HepG2 (cell line): ENCODE measurements at regions not wholly inside any gene's neighbourhood (a gene's known extent, or its start where the extent isn't known, plus 50 kb on each side); places are given as distances from the start of the nearest gene placed in this dataset.

ENCODE experiments used
- ATAC-seq: fragments of 200-7000 bp; cut with Tn5 transposase; 3 replicates; pipeline ENCODE4 v1.9.1; 2020; ENCODE audit warnings: mild to moderate bottlenecking, moderate library complexity
- BruUV-seq: library from RNA; stranded (reverse); fragments of 400-500 nt; replicated peaks from 2 replicates; lab custom pipeline; 2021; lab: Mats Ljungman, UMichigan
- CTCF ChIA-PET: fragments of 300-600 bp; formaldehyde crosslinking; extraction: SDS; loops from one replicate; lab custom pipeline; 2021; ENCODE audit warnings: low total read pairs, inconsistent platforms, low intra/inter-chr PET ratio; lab: Yijun Ruan, JAX
- POLR2A ChIA-PET: fragments of 350-600 bp; sonication (Branson Sonifier 250); formaldehyde crosslinking; loops from one replicate; lab custom pipeline; 2020; ENCODE audit warnings: antibody characterized with exemption, inconsistent platforms; lab: Yijun Ruan, JAX
- DNase-seq: peaks from one replicate; pipeline ENCODE4 v3.0.0-alpha.2; 2015; ENCODE audit warnings: low spot score
- FAIRE-seq: peaks from 3 replicates; lab custom pipeline; 2011; peaks lifted over from hg19 to GRCh38; lab: Jason Lieb, UNC
- H2AFZ ChIP-seq: one replicate; pipeline ENCODE4 v1.6.1; 2011; ENCODE audit warnings: low read length, inconsistent platforms
- H3K27ac ChIP-seq: fragments of 300-600 bp; 3 replicates; pipeline ENCODE4 v1.8.0; 2011; ENCODE audit warnings: mixed run types, mild to moderate bottlenecking, mixed read lengths, low read length, inconsistent platforms; ENCODE audit not compliant: insufficient read depth; ENCODE audit errors: extremely low read length
- H3K27me3 ChIP-seq, 2 experiments: fragments of 200-600 bp in 1 of 2; 2 replicates in 1 of 2; 3 replicates in 1 of 2; pipeline versions ENCODE4 v1.6.0 to v1.8.0; 2011; ENCODE audit warnings: low read length in 2 of 2, mild to moderate bottlenecking in 2 of 2, moderate library complexity in 2 of 2, inconsistent platforms in 1 of 2; ENCODE audit not compliant: insufficient read depth in 2 of 2, control insufficient read depth in 1 of 2
- H3K36me3 ChIP-seq, 2 experiments: fragments of 200-600 bp in 1 of 2; replicated peaks in 1 of 2; 2 replicates in 1 of 2; 3 replicates in 1 of 2; pipeline versions ENCODE4 v1.5.1 to v1.8.0; 2011; ENCODE audit warnings: low read length in 2 of 2, inconsistent platforms in 1 of 2; ENCODE audit not compliant: insufficient read depth in 2 of 2, control insufficient read depth in 1 of 2
- H3K4me1 ChIP-seq: 2 replicates; pipeline ENCODE4 v1.5.1; 2012; ENCODE audit warnings: low read length, inconsistent platforms; ENCODE audit not compliant: insufficient read depth
- H3K4me2 ChIP-seq: 2 replicates; pipeline ENCODE4 v1.6.0; 2011; ENCODE audit warnings: low read depth, low read length, inconsistent platforms
- H3K4me3 ChIP-seq, 3 experiments: fragments of 200-600 bp in 1 of 3; sonication (generic), shearing (Covaris generic) in 1 of 3; replicated peaks in 1 of 3; 2 replicates each; pipeline ENCODE4 v1.5.1; 2011 to 2016; ENCODE audit warnings: low read length in 3 of 3, inconsistent platforms in 2 of 3, low read depth in 2 of 3, mild to moderate bottlenecking in 2 of 3, control low read depth in 1 of 3, mixed read lengths in 1 of 3; ENCODE audit not compliant: insufficient read depth in 1 of 3
- H3K79me2 ChIP-seq: one replicate; pipeline ENCODE4 v1.6.1; 2011; ENCODE audit warnings: low read length, inconsistent platforms; ENCODE audit not compliant: insufficient read depth
- H3K9ac ChIP-seq: 2 replicates; pipeline ENCODE4 v1.6.0; 2011; ENCODE audit warnings: mild to moderate bottlenecking, low read depth, low read length, inconsistent platforms; ENCODE audit not compliant: insufficient read depth
- H3K9me3 ChIP-seq: 2 replicates; pipeline ENCODE4 v1.5.1; 2012; ENCODE audit warnings: mild to moderate bottlenecking, low read length
- H4K20me1 ChIP-seq: 2 replicates; pipeline ENCODE4 v1.6.0; 2011; ENCODE audit warnings: inconsistent platforms, mild to moderate bottlenecking, low read length, moderate library complexity; ENCODE audit not compliant: insufficient read depth
- AKAP8 ChIP-seq: sonication (generic); formaldehyde crosslinking; IDR thresholded peaks from 2 replicates; pipeline ENCODE4 v1.5.1; 2020; ENCODE audit warnings: mild to moderate bottlenecking, missing genetic modification reagents
- KAT2B ChIP-seq: fragments of 150-350 bp; IDR thresholded peaks from 2 replicates; pipeline ENCODE4 v1.6.1; 2014; ENCODE audit warnings: low read depth, low read length, borderline replicate concordance
- SALL2 ChIP-seq: sonication (generic); formaldehyde crosslinking; IDR thresholded peaks from 2 replicates; pipeline ENCODE4 v1.8.1; 2023; ENCODE audit warnings: mild to moderate bottlenecking, missing genetic modification reagents, inconsistent platforms
- ZNF570 ChIP-seq: sonication (generic); formaldehyde crosslinking; IDR thresholded peaks from 2 replicates; pipeline ENCODE4 v1.4.0; 2020; ENCODE audit warnings: mild to moderate bottlenecking, missing genetic modification reagents, borderline replicate concordance
- ZNF614 ChIP-seq: IDR thresholded peaks from 2 replicates; pipeline ENCODE4 v1.6.1; 2018; ENCODE audit warnings: missing biosample characterization, missing genetic modification reagents, inconsistent platforms, borderline replicate concordance
- ZNF615 ChIP-seq: sonication (generic); formaldehyde crosslinking; IDR thresholded peaks from 2 replicates; pipeline ENCODE4 v1.5.0; 2020; ENCODE audit warnings: mild to moderate bottlenecking, missing genetic modification reagents, borderline replicate concordance
- ZNF83 ChIP-seq: sonication (generic); formaldehyde crosslinking; IDR thresholded peaks from 2 replicates; pipeline ENCODE4 v1.4.0; 2020; ENCODE audit warnings: missing genetic modification reagents, mild to moderate bottlenecking, borderline replicate concordance
- WGBS: methylation state at CpG from one replicate; pipeline ENCODE4 v1.1.6; 2017; ENCODE audit warnings: low lambda C conversion rate; 5-methylcytosine and 5-hydroxymethylcytosine counted together
- in situ Hi-C: cut with HindIII; loops from 2 replicates; pipeline ENCODE4 v1.10.0; 2017; ENCODE audit warnings: low pct_unique_long_range_greater_than_20kb; ENCODE audit not compliant: extremely low pct_ligation_motif_present
- intact Hi-C: fragments of 100-400 bp; cut with micrococcal nuclease; formaldehyde crosslinking; loops from one replicate; pipeline ENCODE4 v1.10.0; 2022; ENCODE audit not compliant: unreplicated experiment
- TF ChIP-seq, protein P1 (sequence below): sonication (generic); formaldehyde crosslinking; IDR thresholded peaks from 2 replicates; pipeline ENCODE4 v1.9.0; 2021; ENCODE audit warnings: mild to moderate bottlenecking, missing genetic modification reagents
- TF ChIP-seq, protein P2 (sequence below): sonication (generic); formaldehyde crosslinking; IDR thresholded peaks from 2 replicates; pipeline ENCODE4 v1.9.0; 2021; ENCODE audit warnings: missing genetic modification reagents, mild to moderate bottlenecking, borderline replicate concordance
- TF ChIP-seq, protein P3 (sequence below): sonication (generic); formaldehyde crosslinking; IDR thresholded peaks from 2 replicates; pipeline ENCODE4 v1.4.0; 2020; ENCODE audit warnings: missing genetic modification reagents, borderline replicate concordance
- TF ChIP-seq, protein P4 (sequence below): sonication (generic); formaldehyde crosslinking; IDR thresholded peaks from 2 replicates; pipeline ENCODE4 v1.4.0; 2020; ENCODE audit warnings: missing genetic modification reagents; ENCODE audit errors: not compliant biosample characterization

DNA sequence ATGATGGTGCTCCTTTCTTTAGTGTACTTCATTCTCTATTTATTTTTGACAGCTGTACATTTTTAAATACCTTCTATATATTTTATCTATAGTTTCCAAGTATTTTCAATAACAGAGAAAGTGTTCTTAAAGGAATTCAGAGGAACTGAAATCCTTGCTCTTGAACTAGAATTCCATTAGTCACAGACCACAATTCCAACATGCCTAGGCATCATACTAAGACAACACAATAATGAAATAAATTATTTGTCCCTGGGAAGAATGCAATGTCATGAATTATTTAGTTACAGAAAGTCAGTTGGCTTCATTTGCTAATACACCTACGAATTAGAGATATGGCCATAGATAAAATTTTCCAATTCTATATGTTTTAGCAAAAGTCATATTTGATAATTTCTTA lies 671.2 kb downstream of the EPHA7 start:
- Histone ChIP-seq H3K4me1 (no peaks in the 10 kb centered on the region), H4K20me1 (no peaks in the 10 kb centered on the region), H3K9me3 (peaks cover 14% of the 10 kb centered on the region), H3K4me2 (no peak overlapping the region), H3K27me3 (no peaks in the 10 kb centered on the region), H3K79me2 (no peaks in the 10 kb centered on the region), H3K9ac (no peak overlapping the region), H2AFZ (no peak overlapping the region), H3K4me3 (no peak overlapping the region), H3K27ac (no peak overlapping the region), H3K36me3 (no peaks in the 10 kb centered on the region)
- CTCF ChIA-PET: no interaction called here
- no peak for ATAC-seq
- WGBS: 0% methylated on average over 1 of the region's 1 CpG
- no peak for FAIRE-seq
- DNase-seq: no peak
- POLR2A ChIA-PET: no interaction called here
- intact Hi-C loops (no loop called here), in situ Hi-C loops (no loop called here)
- no TSS peak for BruUV-seq
- TF ChIP-seq, protein P1, sequence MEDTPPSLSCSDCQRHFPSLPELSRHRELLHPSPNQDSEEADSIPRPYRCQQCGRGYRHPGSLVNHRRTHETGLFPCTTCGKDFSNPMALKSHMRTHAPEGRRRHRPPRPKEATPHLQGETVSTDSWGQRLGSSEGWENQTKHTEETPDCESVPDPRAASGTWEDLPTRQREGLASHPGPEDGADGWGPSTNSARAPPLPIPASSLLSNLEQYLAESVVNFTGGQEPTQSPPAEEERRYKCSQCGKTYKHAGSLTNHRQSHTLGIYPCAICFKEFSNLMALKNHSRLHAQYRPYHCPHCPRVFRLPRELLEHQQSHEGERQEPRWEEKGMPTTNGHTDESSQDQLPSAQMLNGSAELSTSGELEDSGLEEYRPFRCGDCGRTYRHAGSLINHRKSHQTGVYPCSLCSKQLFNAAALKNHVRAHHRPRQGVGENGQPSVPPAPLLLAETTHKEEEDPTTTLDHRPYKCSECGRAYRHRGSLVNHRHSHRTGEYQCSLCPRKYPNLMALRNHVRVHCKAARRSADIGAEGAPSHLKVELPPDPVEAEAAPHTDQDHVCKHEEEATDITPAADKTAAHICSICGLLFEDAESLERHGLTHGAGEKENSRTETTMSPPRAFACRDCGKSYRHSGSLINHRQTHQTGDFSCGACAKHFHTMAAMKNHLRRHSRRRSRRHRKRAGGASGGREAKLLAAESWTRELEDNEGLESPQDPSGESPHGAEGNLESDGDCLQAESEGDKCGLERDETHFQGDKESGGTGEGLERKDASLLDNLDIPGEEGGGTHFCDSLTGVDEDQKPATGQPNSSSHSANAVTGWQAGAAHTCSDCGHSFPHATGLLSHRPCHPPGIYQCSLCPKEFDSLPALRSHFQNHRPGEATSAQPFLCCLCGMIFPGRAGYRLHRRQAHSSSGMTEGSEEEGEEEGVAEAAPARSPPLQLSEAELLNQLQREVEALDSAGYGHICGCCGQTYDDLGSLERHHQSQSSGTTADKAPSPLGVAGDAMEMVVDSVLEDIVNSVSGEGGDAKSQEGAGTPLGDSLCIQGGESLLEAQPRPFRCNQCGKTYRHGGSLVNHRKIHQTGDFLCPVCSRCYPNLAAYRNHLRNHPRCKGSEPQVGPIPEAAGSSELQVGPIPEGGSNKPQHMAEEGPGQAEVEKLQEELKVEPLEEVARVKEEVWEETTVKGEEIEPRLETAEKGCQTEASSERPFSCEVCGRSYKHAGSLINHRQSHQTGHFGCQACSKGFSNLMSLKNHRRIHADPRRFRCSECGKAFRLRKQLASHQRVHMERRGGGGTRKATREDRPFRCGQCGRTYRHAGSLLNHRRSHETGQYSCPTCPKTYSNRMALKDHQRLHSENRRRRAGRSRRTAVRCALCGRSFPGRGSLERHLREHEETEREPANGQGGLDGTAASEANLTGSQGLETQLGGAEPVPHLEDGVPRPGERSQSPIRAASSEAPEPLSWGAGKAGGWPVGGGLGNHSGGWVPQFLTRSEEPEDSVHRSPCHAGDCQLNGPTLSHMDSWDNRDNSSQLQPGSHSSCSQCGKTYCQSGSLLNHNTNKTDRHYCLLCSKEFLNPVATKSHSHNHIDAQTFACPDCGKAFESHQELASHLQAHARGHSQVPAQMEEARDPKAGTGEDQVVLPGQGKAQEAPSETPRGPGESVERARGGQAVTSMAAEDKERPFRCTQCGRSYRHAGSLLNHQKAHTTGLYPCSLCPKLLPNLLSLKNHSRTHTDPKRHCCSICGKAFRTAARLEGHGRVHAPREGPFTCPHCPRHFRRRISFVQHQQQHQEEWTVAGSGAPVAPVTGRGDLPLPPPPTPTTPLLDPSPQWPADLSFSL (CRISPR knock-in tag): no peak
- TF ChIP-seq ZNF570 (CRISPR knock-in tag): no peak
- TF ChIP-seq, protein P2, sequence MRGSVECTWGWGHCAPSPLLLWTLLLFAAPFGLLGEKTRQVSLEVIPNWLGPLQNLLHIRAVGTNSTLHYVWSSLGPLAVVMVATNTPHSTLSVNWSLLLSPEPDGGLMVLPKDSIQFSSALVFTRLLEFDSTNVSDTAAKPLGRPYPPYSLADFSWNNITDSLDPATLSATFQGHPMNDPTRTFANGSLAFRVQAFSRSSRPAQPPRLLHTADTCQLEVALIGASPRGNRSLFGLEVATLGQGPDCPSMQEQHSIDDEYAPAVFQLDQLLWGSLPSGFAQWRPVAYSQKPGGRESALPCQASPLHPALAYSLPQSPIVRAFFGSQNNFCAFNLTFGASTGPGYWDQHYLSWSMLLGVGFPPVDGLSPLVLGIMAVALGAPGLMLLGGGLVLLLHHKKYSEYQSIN (CRISPR knock-in tag): no peak
- TF ChIP-seq, protein P3, sequence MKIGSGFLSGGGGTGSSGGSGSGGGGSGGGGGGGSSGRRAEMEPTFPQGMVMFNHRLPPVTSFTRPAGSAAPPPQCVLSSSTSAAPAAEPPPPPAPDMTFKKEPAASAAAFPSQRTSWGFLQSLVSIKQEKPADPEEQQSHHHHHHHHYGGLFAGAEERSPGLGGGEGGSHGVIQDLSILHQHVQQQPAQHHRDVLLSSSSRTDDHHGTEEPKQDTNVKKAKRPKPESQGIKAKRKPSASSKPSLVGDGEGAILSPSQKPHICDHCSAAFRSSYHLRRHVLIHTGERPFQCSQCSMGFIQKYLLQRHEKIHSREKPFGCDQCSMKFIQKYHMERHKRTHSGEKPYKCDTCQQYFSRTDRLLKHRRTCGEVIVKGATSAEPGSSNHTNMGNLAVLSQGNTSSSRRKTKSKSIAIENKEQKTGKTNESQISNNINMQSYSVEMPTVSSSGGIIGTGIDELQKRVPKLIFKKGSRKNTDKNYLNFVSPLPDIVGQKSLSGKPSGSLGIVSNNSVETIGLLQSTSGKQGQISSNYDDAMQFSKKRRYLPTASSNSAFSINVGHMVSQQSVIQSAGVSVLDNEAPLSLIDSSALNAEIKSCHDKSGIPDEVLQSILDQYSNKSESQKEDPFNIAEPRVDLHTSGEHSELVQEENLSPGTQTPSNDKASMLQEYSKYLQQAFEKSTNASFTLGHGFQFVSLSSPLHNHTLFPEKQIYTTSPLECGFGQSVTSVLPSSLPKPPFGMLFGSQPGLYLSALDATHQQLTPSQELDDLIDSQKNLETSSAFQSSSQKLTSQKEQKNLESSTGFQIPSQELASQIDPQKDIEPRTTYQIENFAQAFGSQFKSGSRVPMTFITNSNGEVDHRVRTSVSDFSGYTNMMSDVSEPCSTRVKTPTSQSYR (CRISPR knock-in tag): no peak
- no peak for TF ChIP-seq ZNF83 (CRISPR knock-in tag)
- no peak for TF ChIP-seq ZNF615 (CRISPR knock-in tag)
- no peak for TF ChIP-seq SALL2 (CRISPR knock-in tag)
- TF ChIP-seq, protein P4, sequence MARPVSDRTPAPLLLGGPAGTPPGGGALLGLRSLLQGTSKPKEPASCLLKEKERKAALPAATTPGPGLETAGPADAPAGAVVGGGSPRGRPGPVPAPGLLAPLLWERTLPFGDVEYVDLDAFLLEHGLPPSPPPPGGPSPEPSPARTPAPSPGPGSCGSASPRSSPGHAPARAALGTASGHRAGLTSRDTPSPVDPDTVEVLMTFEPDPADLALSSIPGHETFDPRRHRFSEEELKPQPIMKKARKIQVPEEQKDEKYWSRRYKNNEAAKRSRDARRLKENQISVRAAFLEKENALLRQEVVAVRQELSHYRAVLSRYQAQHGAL: no peak
- TF ChIP-seq AKAP8 (CRISPR knock-in tag): no peak
- no peak for TF ChIP-seq KAT2B
- TF ChIP-seq ZNF614: no peak
